Loucy (cell line): ENCODE measurements at regions not wholly inside any gene's neighbourhood (a gene's known extent, or its start where the extent isn't known, plus 50 kb on each side); places are given as distances from the start of the nearest gene placed in this dataset.

Experiments used
- H2AFZ ChIP-seq: fragments of 200-600 bp; sonication (generic); 2 replicates; pipeline ENCODE4 v1.6.0; 2016; ENCODE audit warnings: antibody characterized with exemption, mild to moderate bottlenecking, low read length, moderate library complexity
- H3F3A ChIP-seq: fragments of 200-600 bp; 2 replicates; pipeline ENCODE4 v1.6.0; 2016; ENCODE audit warnings: antibody characterized with exemption, low read depth, mild to moderate bottlenecking
- H3K27me3 ChIP-seq: fragments of 200-600 bp; sonication (generic); 2 replicates; pipeline ENCODE4 v1.6.1; 2014; ENCODE audit warnings: low read length, mild to moderate bottlenecking; ENCODE audit not compliant: insufficient read depth, poor library complexity, severe bottlenecking
- H3K36me3 ChIP-seq: fragments of 200-600 bp; sonication (generic); 2 replicates; pipeline ENCODE4 v1.6.1; 2016; ENCODE audit warnings: low read length; ENCODE audit not compliant: insufficient read depth
- H3K4me1 ChIP-seq: fragments of 200-600 bp; sonication (generic); 2 replicates; pipeline ENCODE4 v1.5.1; 2014; ENCODE audit warnings: low read length, mild to moderate bottlenecking; ENCODE audit not compliant: insufficient read depth, poor library complexity, severe bottlenecking
- H3K4me2 ChIP-seq: fragments of 200-600 bp; sonication (generic); 2 replicates; pipeline ENCODE4 v1.6.0; 2014; ENCODE audit warnings: antibody characterized with exemption, low read length, low read depth, mild to moderate bottlenecking; ENCODE audit not compliant: poor library complexity, severe bottlenecking
- H3K4me3 ChIP-seq: fragments of 200-600 bp; sonication (generic); 2 replicates; pipeline ENCODE4 v1.5.1; 2014; ENCODE audit warnings: low read length, mild to moderate bottlenecking, mixed read lengths; ENCODE audit not compliant: poor library complexity, severe bottlenecking
- H3K79me2 ChIP-seq: fragments of 200-600 bp; sonication (generic); 2 replicates; pipeline ENCODE4 v1.6.1; 2014; ENCODE audit warnings: low read length; ENCODE audit not compliant: insufficient read depth
- H3K9ac ChIP-seq: fragments of 200-600 bp; sonication (generic); 2 replicates; pipeline ENCODE4 v1.6.0; 2014; ENCODE audit warnings: mild to moderate bottlenecking, low read depth, low read length, moderate library complexity; ENCODE audit not compliant: poor library complexity, severe bottlenecking
- H3K9me2 ChIP-seq: fragments of 200-600 bp; sonication (generic); replicated peaks from 2 replicates; pipeline ENCODE4 v1.6.1; 2016; ENCODE audit warnings: low read depth, low read length, mixed read lengths
- H3K9me3 ChIP-seq: fragments of 200-600 bp; sonication (generic); 2 replicates; pipeline ENCODE4 v1.6.1; 2014; ENCODE audit warnings: mild to moderate bottlenecking, antibody characterized with exemption, low read length, low read depth; ENCODE audit not compliant: insufficient read depth
- H4K20me1 ChIP-seq: fragments of 200-600 bp; sonication (generic); 2 replicates; pipeline ENCODE4 v1.6.0; 2014; ENCODE audit warnings: antibody characterized with exemption, low read length, mild to moderate bottlenecking; ENCODE audit not compliant: insufficient read depth, poor library complexity, severe bottlenecking
- CTCF ChIP-seq: fragments of 200-600 bp; sonication (generic); conservative IDR thresholded peaks from 2 replicates; pipeline ENCODE4 v1.5.1; 2014; ENCODE audit warnings: mild to moderate bottlenecking, antibody characterized with exemption, low read length
- EZH2phosphoT487 ChIP-seq: fragments of 200-600 bp; IDR thresholded peaks from 2 replicates; pipeline ENCODE4 v1.6.1; 2018; ENCODE audit warnings: antibody characterized with exemption, mild to moderate bottlenecking, moderate library complexity, borderline replicate concordance

- Histone ChIP-seq H3K79me2 (no peaks in the 10 kb centered on the region), H3K27me3 (no peaks in the 10 kb centered on the region), H3K9me3 (no peaks in the 10 kb centered on the region), H3K9me2 (no peaks in the 10 kb centered on the region), H3F3A (no peaks in the 10 kb centered on the region), H3K9ac (no peak overlapping the region), H3K4me1 (no peaks in the 10 kb centered on the region), H4K20me1 (no peaks in the 10 kb centered on the region), H3K36me3 (no peaks in the 10 kb centered on the region), H3K4me3 (no peak overlapping the region), H2AFZ (no peak overlapping the region), H3K4me2 (no peak overlapping the region)
- TF ChIP-seq EZH2phosphoT487 = no peak
- no peak for TF ChIP-seq CTCF
Observed at GRCh38 chr2:167543721-167544120, 655.4 kb downstream of the XIRP2 start.

DNA sequence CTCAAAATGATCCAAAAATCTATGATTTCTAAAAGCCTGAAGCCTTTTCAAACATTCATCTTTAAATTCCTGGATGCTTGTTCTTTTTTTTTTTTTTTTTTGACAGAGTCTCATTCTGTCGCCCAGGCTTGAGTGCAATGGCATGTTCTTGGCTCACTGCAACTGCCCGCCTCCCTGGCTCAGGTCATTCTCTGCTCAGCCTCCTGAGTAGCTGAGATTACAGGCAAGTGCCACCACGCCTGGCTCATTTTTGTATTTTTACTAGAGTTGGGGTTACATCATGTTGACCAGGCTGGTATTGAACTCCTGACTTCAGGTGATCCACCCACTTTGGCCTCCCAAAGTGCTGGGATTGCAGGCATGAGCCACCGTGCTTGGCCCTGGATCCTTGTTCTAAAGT lies 649.5 kb downstream of the XIRP2 start:
- Histone ChIP-seq H3K9me3 (no peaks in the 10 kb centered on the region), H3K36me3 (no peaks in the 10 kb centered on the region), H3K27me3 (no peaks in the 10 kb centered on the region), H3K9me2 (no peaks in the 10 kb centered on the region), H3K9ac (no peak overlapping the region), H2AFZ (no peak overlapping the region), H3K79me2 (no peaks in the 10 kb centered on the region), H3K4me3 (no peak overlapping the region), H4K20me1 (no peaks in the 10 kb centered on the region), H3K4me2 (no peak overlapping the region), H3K4me1 (no peaks in the 10 kb centered on the region), H3F3A (no peaks in the 10 kb centered on the region)
- TF ChIP-seq EZH2phosphoT487 = no peak
- no peak for TF ChIP-seq CTCF

- Histone ChIP-seq H2AFZ (no peak overlapping the region), H3K4me3 (no peak overlapping the region), H4K20me1 (no peaks in the 10 kb centered on the region), H3K27me3 (no peaks in the 10 kb centered on the region), H3K9ac (no peak overlapping the region), H3K79me2 (no peaks in the 10 kb centered on the region), H3F3A (no peaks in the 10 kb centered on the region), H3K4me1 (no peaks in the 10 kb centered on the region), H3K36me3 (no peaks in the 10 kb centered on the region), H3K9me2 (no peaks in the 10 kb centered on the region), H3K4me2 (no peak overlapping the region), H3K9me3 (no peaks in the 10 kb centered on the region)
- TF ChIP-seq EZH2phosphoT487 = no peak
Observed at GRCh38 chr2:167534443-167534842, 646.2 kb downstream of the XIRP2 start.

GRCh38 chr2:167524786-167525185 lies 636.5 kb downstream of the XIRP2 start:
- Histone ChIP-seq H3K9me2 (no peaks in the 10 kb centered on the region), H3K4me3 (no peak overlapping the region), H3K79me2 (no peaks in the 10 kb centered on the region), H3K27me3 (no peaks in the 10 kb centered on the region), H3K4me1 (no peaks in the 10 kb centered on the region), H3K36me3 (no peaks in the 10 kb centered on the region), H3K9ac (no peak overlapping the region), H3K9me3 (no peaks in the 10 kb centered on the region), H4K20me1 (no peaks in the 10 kb centered on the region), H3K4me2 (no peak overlapping the region), H3F3A (no peaks in the 10 kb centered on the region), H2AFZ (no peak overlapping the region)
- TF ChIP-seq EZH2phosphoT487 (no peak), CTCF (no peak)
